DND-41 (cell line): ENCODE measurements at regions not wholly inside any gene's neighbourhood (a gene's known extent, or its start where the extent isn't known, plus 50 kb on each side); places are given as distances from the start of the nearest gene placed in this dataset.

Experiments used
- ATAC-seq: fragments of 200-7000 bp; cut with Tn5 transposase; 3 replicates; pipeline ENCODE4 v1.9.1; 2021; ENCODE audit warnings: low read depth; ENCODE audit not compliant: insufficient read depth
- DNase-seq: peaks from one replicate; pipeline ENCODE4 v3.0.0-alpha.2; 2020
- H2AFZ ChIP-seq: 2 replicates; pipeline ENCODE4 v1.6.0; 2012; ENCODE audit warnings: low read depth, low read length
- H3K27ac ChIP-seq: 2 replicates; pipeline ENCODE4 v1.5.1; 2012; ENCODE audit warnings: low read length, inconsistent platforms
- H3K27me3 ChIP-seq: fragments of 200-600 bp; sonication (generic); 2 replicates; pipeline ENCODE4 v1.6.0; 2012; ENCODE audit warnings: low read length, mild to moderate bottlenecking, inconsistent platforms; ENCODE audit not compliant: insufficient read depth, poor library complexity
- H3K36me3 ChIP-seq: 2 replicates; pipeline ENCODE4 v1.5.1; 2012; ENCODE audit warnings: low read length, inconsistent platforms; ENCODE audit not compliant: insufficient read depth
- H3K4me1 ChIP-seq: 2 replicates; pipeline ENCODE4 v1.5.1; 2012; ENCODE audit warnings: mild to moderate bottlenecking, low read length; ENCODE audit not compliant: insufficient read depth
- H3K4me2 ChIP-seq: 2 replicates; pipeline ENCODE4 v1.6.0; 2012; ENCODE audit warnings: mild to moderate bottlenecking, moderate library complexity, low read length, inconsistent platforms; ENCODE audit not compliant: insufficient read depth
- H3K4me3 ChIP-seq, 2 experiments: fragments of 200-600 bp in 1 of 2; shearing (Covaris generic) in 1 of 2; 2 replicates each; pipeline ENCODE4 v1.5.1; 2012 to 2016; ENCODE audit warnings: inconsistent platforms in 2 of 2, low read length in 2 of 2, mild to moderate bottlenecking in 2 of 2, low read depth in 1 of 2, moderate library complexity in 1 of 2
- H3K79me2 ChIP-seq: 2 replicates; pipeline ENCODE4 v1.6.0; 2012; ENCODE audit warnings: low read length, inconsistent platforms; ENCODE audit not compliant: insufficient read depth
- H3K9ac ChIP-seq: 2 replicates; pipeline ENCODE4 v1.6.0; 2012; ENCODE audit warnings: low read depth, mild to moderate bottlenecking, inconsistent platforms, low read length, moderate library complexity
- H3K9me3 ChIP-seq: 2 replicates; pipeline ENCODE4 v1.5.1; 2012; ENCODE audit warnings: low read length, moderate library complexity, mild to moderate bottlenecking, inconsistent platforms; ENCODE audit not compliant: insufficient read depth, severe bottlenecking
- H4K20me1 ChIP-seq: 2 replicates; pipeline ENCODE4 v1.6.0; 2012; ENCODE audit warnings: low read length; ENCODE audit not compliant: insufficient read depth
- EZH2 ChIP-seq: IDR thresholded peaks from 3 replicates; pipeline ENCODE4 v1.6.1; 2012; ENCODE audit warnings: borderline replicate concordance, low read depth, mild to moderate bottlenecking, moderate library complexity, low read length, inconsistent platforms; ENCODE audit not compliant: severe bottlenecking
- TF ChIP-seq, protein P1 (sequence below): IDR thresholded peaks from 2 replicates; pipeline ENCODE4 v1.5.1; 2012; ENCODE audit warnings: borderline replicate concordance, low read length, moderate library complexity, mild to moderate bottlenecking; ENCODE audit not compliant: poor library complexity, severe bottlenecking; ENCODE audit errors: extremely low read depth

DNA sequence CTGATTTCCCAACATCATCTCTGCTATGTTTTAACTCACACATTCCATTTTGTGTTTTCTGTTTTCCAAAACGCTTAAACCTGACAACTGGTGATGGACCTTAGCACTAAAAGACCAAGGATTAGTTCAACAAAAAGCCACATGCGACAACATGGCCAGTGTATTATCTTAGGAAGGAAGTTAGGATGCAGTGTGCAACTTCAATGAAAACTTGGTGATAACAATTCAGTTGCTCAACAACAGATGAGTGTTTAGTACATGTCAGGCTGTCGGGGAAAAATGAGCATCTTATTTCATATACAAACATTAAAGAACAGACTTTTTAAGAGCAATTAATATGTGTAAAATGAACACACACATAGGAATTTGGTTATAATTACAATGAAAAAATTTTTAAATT is 780.0 kb downstream of the SEMA5A start:
- no peaks in the 10 kb centered on the region for H3K36me3 ChIP-seq

DNA sequence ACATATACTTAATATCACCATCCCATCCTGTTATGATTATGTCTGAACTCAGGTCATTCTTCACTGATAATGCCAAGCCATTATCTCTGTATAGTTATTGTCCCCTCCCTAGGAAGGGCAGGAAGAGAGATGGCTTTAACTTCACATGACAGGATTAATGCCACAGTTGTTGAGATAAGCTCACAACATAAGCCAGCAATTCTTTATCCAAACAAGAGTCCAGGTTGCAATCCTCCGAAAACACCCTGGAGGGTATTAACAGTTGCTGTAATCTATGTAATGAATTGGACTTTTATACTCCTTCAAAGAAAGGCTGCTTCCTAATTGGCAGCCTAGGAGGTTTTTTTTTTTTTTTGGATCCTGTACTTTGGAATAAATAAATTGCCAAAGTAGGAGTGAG is 779.4 kb downstream of the SEMA5A start:
- Histone ChIP-seq H3K79me2 (no peaks in the 10 kb centered on the region), H3K27me3 (no peaks in the 10 kb centered on the region), H4K20me1 (no peaks in the 10 kb centered on the region), H3K36me3 (no peaks in the 10 kb centered on the region), H3K9ac (no peak overlapping the region), H3K4me2 (no peak overlapping the region), H3K4me3 (no peak overlapping the region), H3K9me3 (no peaks in the 10 kb centered on the region), H3K4me1 (no peaks in the 10 kb centered on the region), H2AFZ (no peak overlapping the region), H3K27ac (no peak overlapping the region)
- ATAC-seq = no peak
- TF ChIP-seq, protein P1, sequence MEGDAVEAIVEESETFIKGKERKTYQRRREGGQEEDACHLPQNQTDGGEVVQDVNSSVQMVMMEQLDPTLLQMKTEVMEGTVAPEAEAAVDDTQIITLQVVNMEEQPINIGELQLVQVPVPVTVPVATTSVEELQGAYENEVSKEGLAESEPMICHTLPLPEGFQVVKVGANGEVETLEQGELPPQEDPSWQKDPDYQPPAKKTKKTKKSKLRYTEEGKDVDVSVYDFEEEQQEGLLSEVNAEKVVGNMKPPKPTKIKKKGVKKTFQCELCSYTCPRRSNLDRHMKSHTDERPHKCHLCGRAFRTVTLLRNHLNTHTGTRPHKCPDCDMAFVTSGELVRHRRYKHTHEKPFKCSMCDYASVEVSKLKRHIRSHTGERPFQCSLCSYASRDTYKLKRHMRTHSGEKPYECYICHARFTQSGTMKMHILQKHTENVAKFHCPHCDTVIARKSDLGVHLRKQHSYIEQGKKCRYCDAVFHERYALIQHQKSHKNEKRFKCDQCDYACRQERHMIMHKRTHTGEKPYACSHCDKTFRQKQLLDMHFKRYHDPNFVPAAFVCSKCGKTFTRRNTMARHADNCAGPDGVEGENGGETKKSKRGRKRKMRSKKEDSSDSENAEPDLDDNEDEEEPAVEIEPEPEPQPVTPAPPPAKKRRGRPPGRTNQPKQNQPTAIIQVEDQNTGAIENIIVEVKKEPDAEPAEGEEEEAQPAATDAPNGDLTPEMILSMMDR = no peak
- TF ChIP-seq EZH2 = no peak
- DNase-seq = no peak

More for the DNA sequence above, 780.0 kb downstream of the SEMA5A start:
- Histone ChIP-seq H3K4me3 (no peak overlapping the region), H3K4me1 (no peaks in the 10 kb centered on the region), H3K9ac (no peak overlapping the region), H3K4me2 (no peak overlapping the region), H3K9me3 (peaks cover under 1% of the 10 kb centered on the region), H3K27ac (no peak overlapping the region), H3K79me2 (no peaks in the 10 kb centered on the region), H3K27me3 (no peaks in the 10 kb centered on the region), H2AFZ (peak overlapping the region; percentile 36; the same call in 1 of the 2 replicates), H4K20me1 (no peaks in the 10 kb centered on the region)
- no peak for ATAC-seq
- DNase-seq = no peak
- TF ChIP-seq EZH2 = no peak
- TF ChIP-seq, protein P1 = no peak

DNA sequence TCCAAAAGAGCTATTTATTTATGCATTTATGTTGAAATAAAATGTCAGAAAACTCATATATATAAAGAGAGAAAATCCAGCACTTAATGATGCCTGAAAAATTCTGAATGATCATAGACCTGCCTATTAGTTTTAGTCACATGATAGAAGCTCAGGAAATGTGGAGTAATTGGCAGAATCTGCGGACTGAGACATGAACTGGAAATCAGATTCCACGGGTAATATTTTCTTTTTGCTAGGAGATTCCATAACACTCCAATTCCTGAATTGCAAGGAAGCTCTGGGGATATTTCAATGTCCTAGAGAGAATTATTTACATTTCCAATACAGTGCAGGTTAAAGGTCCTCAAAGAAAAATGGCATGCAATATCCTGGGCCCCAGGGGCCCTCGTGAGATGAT is 778.8 kb downstream of the SEMA5A start:
- no peaks in the 10 kb centered on the region for H3K4me1 ChIP-seq
- ATAC-seq (no peak), DNase-seq (no peak)
- H3K79me2 ChIP-seq = no peaks in the 10 kb centered on the region
- H3K27ac ChIP-seq = no peak overlapping the region
- no peaks in the 10 kb centered on the region for H3K27me3 ChIP-seq
- H3K36me3 ChIP-seq = no peaks in the 10 kb centered on the region
- no peak overlapping the region for H3K4me2 ChIP-seq
- TF ChIP-seq, protein P1 = no peak
- TF ChIP-seq EZH2 = no peak
- H4K20me1 ChIP-seq = no peaks in the 10 kb centered on the region
- peak overlapping the region; percentile 25; the same call in 1 of the 2 replicates for H2AFZ ChIP-seq
- no peaks in the 10 kb centered on the region for H3K9me3 ChIP-seq
- no peak overlapping the region for H3K4me3 ChIP-seq
- H3K9ac ChIP-seq = no peak overlapping the region

DNA sequence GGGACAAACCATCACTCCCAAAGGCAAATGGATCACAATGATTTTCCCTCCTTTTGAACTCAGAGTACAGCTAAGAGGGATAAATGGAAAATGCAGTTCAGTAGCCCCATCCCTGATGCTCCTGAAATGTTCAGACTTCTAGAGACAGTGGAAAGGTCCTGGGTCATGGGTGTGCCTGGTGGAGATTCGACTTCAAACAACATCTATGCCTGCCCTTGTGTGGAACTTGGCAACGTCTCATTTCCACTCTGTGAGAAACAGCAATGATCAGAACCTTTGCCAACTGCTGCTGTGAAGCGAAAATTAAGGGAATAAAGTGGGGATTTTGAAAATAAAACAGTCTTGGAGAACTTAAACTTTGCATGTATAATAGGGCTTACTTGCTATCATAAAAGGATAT is 778.1 kb downstream of the SEMA5A start:
- DNase-seq = no peak
- H2AFZ ChIP-seq = no peak overlapping the region

More for the DNA sequence above, 778.1 kb downstream of the SEMA5A start:
- Histone ChIP-seq H3K27ac (no peak overlapping the region), H3K9ac (no peak overlapping the region), H3K4me3 (no peak overlapping the region), H3K27me3 (no peaks in the 10 kb centered on the region), H3K79me2 (no peaks in the 10 kb centered on the region), H4K20me1 (no peaks in the 10 kb centered on the region), H3K4me1 (no peaks in the 10 kb centered on the region), H3K4me2 (no peak overlapping the region), H3K36me3 (no peaks in the 10 kb centered on the region), H3K9me3 (no peaks in the 10 kb centered on the region)
- TF ChIP-seq, protein P1 = no peak
- no peak for TF ChIP-seq EZH2
- no peak for ATAC-seq
